HG03354 (cell line): ENCODE measurements at regions not wholly inside any gene's neighbourhood (a gene's known extent, or its start where the extent isn't known, plus 50 kb on each side); places are given as distances from the start of the nearest gene placed in this dataset.
"Not testable (repeated sequence)": the region's sequence is repeated elsewhere in the genome, so short reads cannot be mapped to it uniquely, and the experiment has no call there.

Experiments
- ATAC-seq: cut with Tn5 transposase; IDR thresholded peaks from one replicate; pipeline ENCODE4 v1.9.1; 2021; ENCODE audit warnings: mild to moderate bottlenecking; ENCODE audit not compliant: unreplicated experiment, poor library complexity, severe bottlenecking

- peak; percentile 81 for ATAC-seq
Measured at GRCh38 chr11:90512846-90513245, 290.0 kb upstream of the CHORDC1 start.

GRCh38 chr11:90510839-90511238, 288.0 kb upstream of the CHORDC1 start:
- ATAC-seq = no peak

GRCh38 chr11:90500922-90501568, 278.2 kb upstream of the CHORDC1 start:
- no peak for ATAC-seq

- no peak for ATAC-seq
Measured at GRCh38 chr11:90496722-90497121, 273.9 kb upstream of the CHORDC1 start.

- no peak for ATAC-seq
Measured at GRCh38 chr11:90493379-90493778, 270.5 kb upstream of the CHORDC1 start.

DNA sequence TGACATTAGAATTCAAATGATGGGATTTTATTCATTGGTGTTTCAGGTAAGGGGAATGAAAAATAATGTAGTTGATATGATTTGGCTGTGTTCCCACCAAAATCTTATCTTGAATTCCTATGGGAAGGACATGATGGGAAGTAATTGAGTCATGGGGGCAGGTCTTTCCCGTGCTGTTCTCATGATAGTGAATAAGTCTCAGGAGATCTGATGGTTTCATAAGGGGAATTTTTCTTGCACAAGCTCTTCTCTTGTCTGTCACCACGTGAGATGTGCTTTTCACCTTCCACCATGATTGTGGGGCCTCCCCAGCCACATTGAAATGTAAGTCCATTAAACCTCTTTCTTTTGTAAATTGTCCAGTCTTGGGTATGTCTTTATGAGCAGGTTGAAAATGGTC, 268.6 kb upstream of the CHORDC1 start:
- no peak for ATAC-seq

- ATAC-seq = peak; percentile 81
Measured at GRCh38 chr11:90476442-90477007, 253.7 kb upstream of the CHORDC1 start.

GRCh38 chr11:90468923-90469322, 246.1 kb upstream of the CHORDC1 start:
- no peak for ATAC-seq

DNA sequence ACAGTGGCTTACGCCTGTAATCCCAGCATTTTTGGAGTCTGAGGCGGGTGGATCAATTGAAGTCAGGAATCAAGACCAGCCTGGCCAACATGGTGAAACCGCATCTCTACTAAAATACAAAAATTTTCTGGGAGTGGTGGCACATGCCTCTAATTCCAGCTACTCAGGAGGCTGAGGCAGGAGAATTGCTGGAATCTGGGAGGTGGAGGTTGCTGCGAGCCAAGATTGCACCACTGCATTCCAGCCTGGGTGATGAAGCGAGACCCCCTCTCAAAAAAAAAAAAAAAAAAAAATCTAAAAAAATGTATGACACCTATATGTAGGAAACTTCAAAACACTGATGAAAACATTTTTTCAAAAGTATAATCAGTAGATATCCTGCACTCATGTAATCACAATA, 242.7 kb upstream of the CHORDC1 start:
- ATAC-seq = no peak

DNA sequence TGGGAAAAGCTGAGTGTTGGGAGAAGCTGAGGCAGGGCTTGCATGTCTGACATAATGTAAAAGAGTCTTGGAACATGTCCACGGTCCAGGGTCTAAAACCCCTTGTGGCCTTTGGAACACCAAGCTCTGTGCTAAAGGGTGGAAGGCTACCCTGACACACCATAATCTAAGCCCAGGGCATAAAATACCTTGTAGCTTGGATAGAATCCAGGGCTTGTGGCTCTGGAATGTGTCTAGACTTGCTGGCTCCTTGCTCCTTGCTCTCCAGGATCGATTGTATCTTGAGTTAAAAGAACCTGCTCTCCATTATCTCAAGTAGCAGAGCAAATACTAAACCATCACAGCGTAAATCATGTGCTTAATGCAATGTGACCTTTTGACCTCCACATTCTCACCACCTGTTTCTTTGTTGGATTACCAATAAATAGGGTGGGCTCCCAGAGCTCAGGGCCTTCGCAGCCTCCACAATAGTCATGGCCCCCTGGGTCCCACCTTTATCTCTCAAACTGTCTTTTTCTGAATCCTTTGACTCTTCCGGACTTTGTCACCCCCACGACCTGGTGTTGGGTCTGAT, 232.6 kb upstream of the CHORDC1 start:
- not testable (repeated sequence) for ATAC-seq

GRCh38 chr11:90453525-90453924, 230.7 kb upstream of the CHORDC1 start:
- no peak for ATAC-seq

DNA sequence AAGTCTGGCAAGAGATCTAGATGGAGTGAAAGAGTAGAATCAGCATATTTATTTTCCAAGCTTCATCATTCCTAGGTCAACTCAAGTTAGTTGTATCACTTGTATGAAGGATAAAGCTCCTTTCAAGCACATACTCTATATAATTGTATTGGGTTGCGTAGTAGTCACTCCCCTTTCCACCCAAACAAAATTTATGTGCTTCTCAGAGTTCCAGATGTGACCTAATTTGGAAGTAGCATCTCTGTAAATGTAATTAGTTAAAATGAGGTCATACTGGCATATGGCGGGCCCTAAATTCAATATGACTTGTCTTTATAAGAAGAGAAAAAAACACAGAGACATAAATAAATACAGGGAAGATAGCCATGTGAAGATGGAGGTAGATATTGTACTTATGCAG, 226.8 kb upstream of the CHORDC1 start:
- ATAC-seq = no peak

DNA sequence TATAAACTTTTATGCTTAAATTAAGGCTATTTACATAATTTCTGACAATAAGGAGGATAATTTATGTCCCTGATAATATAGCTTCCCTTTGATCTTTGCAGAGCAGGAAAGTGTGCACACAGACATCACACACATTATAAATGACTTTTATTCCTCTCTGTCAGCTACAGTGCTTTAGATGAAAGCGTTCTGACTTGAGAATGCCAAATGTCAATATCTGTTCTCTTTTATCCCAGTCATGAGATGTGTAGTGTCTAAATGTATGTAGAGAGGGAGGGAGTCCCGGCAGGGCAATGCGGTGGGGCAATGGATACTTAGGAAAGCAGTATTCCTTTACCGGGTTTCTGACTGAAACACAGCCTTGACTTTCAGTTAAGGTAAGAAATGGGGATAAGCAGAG, 225.4 kb upstream of the CHORDC1 start:
- ATAC-seq = no peak

GRCh38 chr11:90447618-90448017, 224.8 kb upstream of the CHORDC1 start:
- ATAC-seq = no peak

DNA sequence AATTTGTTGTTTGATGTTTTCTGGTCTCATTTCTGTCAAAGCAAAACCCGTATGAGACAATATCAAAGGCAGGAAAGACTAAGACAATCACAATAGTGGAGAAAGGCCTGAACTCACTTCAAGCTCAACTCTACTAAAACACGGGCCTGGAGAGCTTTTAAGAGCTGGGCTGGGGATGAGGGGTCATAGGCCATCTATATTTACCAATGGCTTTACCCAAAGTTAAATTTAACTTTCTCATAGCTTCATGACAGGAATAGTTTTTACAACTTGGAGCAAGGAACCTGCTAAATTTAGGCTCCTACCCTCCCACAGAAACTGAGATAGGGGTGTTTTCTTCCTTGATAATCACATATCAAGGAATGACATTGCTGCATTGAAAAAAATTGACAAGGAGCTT, 223.4 kb upstream of the CHORDC1 start:
- ATAC-seq = no peak

DNA sequence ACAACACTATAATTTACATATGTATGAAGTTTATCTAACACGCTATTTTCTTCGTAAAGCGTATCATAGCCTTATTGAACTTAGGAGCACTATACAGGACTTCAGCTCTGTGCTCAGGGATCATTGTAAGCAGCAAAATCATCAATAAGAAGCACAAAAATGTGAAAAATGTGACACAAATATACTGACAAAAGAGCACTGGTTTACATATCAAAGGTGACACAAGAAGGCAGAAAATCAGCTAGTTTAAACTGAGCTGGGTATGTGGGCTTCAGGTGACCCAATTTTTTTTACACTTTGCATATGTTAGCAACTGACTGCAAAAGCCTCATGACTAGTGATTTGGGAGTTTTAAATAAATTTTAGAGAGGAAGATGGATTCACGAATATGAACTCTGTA, 215.2 kb upstream of the CHORDC1 start:
- ATAC-seq = no peak

DNA sequence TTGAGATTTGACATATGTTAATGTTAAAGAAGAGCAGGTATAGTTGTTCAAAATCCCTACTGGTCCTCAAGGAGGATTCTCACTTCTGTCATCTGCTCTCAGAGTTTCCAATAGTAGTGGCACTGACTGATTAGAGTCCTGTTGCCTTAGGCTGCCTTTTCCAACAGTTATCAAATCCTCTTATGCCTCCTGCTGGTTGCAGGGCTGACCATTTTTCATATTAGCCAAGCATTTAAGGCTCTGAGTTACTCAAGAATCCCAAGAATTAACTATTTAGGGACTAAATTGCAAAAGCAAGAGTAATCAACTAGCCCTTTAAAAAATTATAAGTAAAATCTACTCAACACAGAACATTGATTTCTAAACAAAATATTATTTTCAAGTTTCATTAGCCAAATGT, 212.0 kb upstream of the CHORDC1 start:
- ATAC-seq = no peak

- no peak for ATAC-seq
Measured at GRCh38 chr11:90428836-90429235, 206.0 kb upstream of the CHORDC1 start.

DNA sequence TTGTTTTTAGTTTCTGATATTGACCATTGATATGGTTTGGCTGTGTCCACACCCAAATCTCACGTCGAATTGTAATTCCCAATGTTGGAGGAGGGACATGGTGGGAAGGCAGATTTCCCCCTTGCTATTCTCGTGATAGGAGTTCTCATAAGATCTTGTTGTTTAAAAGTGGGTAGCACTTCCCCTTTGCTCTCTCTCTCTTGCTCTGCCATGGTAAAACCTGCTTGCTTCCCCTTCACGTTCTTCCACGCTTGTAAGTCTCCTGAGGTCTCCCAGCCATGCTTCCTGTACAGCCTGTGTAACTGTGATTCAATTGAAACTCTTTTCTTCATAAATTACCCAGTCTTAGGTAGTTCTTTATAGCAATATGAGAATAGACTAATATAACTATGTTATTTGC, 203.6 kb upstream of the CHORDC1 start:
- no peak for ATAC-seq

GRCh38 chr11:90423378-90423777, 200.5 kb upstream of the CHORDC1 start:
- no peak for ATAC-seq

- ATAC-seq = not testable (repeated sequence)
Measured at GRCh38 chr11:90422787-90423186, 199.9 kb upstream of the CHORDC1 start.

- ATAC-seq = no peak
Measured at GRCh38 chr11:90414221-90414620, 191.4 kb upstream of the CHORDC1 start.
